Activated CD4-positive, alpha-beta T cell treated with anti-CD3 and anti-CD28 coated beads for 48 hours (primary cell): ENCODE measurements at regions not wholly inside any gene's neighbourhood (a gene's known extent, or its start where the extent isn't known, plus 50 kb on each side); places are given as distances from the start of the nearest gene placed in this dataset.

Source experiments
- DNase-seq: peaks from one replicate; pipeline ENCODE4 v3.0.0-alpha.2; 2020

- no peak for DNase-seq
Observed at GRCh38 chr10:35912615-35913569, 270.8 kb upstream of the FZD8 start.

DNA sequence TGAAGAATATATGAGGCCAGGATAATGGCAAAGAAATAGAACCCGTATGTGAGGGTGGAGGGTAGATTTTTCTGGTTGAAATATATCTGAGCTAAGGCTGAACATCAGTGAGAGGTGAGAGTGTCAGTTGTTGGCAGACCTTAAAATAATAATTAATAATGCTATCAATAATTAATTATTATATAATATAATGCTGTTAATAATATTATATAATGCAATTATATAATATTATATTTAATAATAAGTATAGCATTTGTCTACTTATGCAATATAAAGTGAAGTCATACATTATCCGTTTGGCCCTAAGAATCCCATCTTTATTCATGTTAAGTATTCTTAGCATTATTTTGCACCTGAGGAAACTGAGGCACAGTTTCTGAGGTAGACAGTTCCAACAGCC is 269.9 kb upstream of the FZD8 start:
- no peak for DNase-seq

- DNase-seq = no peak
Observed at GRCh38 chr10:35911233-35911632, 269.1 kb upstream of the FZD8 start.

- DNase-seq = no peak
Observed at GRCh38 chr10:35910234-35910633, 268.1 kb upstream of the FZD8 start.

DNA sequence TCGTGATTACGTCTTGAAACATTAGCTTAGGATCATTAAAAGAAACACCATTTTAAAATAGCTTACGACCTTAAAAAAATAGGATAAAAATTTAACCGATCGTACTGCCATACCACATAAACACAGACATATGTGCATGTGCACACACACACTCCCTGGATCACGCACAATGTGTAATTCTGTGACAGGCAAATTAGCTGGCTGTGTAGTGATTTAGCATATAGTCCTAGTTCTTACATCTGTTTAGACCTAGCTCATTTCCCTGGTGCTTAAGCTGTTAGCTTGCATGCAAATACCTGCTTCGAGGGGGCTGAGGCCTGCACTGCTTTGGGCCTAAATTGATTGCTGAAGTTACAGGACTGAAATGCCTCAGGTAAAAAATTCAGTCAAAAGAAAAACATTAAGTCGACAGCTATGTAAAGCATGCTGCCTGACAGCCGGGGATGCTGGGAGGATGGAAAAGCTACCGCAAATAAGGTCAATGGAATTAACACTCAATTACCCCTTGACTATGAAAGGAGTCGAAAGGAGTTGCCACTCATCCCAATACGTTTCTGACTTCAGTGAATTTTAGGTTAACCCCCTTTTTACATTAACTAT is 267.1 kb upstream of the FZD8 start:
- DNase-seq = no peak

DNA sequence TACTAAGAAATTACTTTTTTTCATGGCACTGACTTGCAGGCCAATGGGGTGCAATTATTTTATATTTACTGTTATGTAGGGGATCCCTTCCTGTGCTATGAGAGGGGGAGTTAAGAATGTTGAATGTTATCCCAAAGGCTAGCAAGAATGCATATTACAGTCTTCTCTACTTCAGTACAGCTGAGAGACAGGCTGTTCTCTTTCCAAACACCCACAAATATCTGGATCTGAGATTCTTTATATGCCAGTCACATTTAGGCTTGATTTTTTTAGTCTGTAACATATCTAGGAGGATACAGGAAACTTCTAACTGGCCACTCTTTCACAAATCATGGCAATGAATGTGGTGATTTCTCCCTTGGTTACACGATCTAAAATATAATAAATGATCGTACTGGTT is 266.4 kb upstream of the FZD8 start:
- DNase-seq = no peak

DNA sequence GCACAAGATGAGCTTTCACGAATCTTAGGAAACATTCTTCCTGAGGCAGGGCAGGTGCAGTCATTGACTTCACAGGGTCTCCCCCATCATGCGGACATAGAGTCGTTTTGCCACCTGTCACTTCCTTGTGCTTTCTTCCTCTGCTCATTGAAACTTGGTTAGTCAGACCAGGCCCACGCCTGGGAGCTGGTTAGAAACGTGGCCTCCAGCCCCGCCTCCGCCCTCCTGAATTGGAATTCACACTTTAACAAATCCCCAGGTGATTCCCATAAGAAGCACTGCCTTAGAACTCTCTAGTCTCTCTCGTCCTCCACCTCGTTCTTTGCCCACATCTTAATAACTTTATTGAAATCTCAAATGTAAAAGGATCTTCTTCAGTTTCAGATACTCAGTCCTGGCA is 265.5 kb upstream of the FZD8 start:
- no peak for DNase-seq

- no peak for DNase-seq
Observed at GRCh38 chr10:35906155-35906554, 264.1 kb upstream of the FZD8 start.

DNA sequence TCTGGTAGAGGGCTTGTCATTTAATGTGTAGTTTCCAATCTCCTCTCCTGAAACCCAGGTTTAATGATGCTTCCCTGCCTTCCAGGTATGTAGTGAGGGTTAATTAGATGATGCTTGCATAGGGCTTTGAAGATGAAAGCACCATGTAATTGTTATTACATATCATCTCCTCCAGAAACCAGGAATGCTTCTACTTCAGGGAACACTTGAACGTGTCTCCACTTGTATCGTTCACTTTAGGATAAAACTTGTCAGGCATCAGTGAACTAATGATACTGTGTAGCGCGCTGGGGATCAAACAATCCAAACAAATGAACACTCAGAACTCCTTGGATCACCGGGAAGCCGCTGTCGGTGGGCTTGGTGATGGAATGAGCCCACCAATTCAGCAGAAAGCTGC is 260.9 kb upstream of the FZD8 start:
- no peak for DNase-seq

- DNase-seq = no peak
Observed at GRCh38 chr10:35898716-35899440, 256.8 kb upstream of the FZD8 start.

GRCh38 chr10:35896001-35896400 is 253.9 kb upstream of the FZD8 start:
- no peak for DNase-seq

DNA sequence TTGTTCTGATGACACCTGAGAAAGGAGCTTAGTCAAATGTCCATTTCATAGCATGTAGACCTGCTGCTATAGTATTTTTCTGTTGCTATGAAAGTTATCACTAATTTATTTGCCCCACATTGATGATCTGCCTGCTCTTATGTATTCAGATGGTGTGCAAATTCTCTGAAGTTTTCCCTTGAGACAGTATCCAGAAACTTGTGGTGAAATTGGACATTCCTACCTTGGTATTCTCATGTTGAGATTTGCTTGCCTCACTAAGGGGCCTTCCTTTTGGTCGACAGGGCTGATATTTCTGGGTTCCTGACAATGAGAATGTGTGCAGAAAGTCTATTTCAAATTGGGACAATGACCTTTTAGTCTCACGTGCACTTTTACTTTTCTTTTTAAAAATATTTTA is 253.2 kb upstream of the FZD8 start:
- DNase-seq = no peak

GRCh38 chr10:35892526-35892925 is 250.4 kb upstream of the FZD8 start:
- DNase-seq = no peak

GRCh38 chr10:35890676-35891495 is 248.8 kb upstream of the FZD8 start:
- DNase-seq = no peak

GRCh38 chr10:35889971-35890675 is 248.0 kb upstream of the FZD8 start:
- DNase-seq = no peak

GRCh38 chr10:35889226-35889625 is 247.1 kb upstream of the FZD8 start:
- no peak for DNase-seq

GRCh38 chr10:35888400-35888799 is 246.3 kb upstream of the FZD8 start:
- DNase-seq = no peak

- no peak for DNase-seq
Observed at GRCh38 chr10:35887685-35888084, 245.6 kb upstream of the FZD8 start.

DNA sequence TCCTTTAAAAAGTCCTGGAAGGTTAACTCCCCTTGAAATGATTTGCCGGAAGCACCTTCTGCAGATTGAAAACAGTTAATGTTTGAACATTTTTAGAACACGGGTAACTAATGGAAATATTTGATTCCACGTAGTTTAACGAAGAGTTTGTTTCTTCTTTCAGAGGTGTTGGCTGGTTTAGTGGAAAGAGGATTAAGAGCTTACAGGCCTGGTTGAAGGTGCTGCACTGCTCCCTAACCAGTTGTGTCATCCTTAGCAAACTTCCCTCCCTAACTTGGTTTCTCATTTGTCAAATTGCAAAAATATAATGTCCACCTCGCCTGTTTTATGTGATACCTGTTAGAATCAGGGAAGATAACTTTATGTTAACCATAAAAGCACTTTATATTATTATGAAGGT is 243.0 kb upstream of the FZD8 start:
- no peak for DNase-seq

DNA sequence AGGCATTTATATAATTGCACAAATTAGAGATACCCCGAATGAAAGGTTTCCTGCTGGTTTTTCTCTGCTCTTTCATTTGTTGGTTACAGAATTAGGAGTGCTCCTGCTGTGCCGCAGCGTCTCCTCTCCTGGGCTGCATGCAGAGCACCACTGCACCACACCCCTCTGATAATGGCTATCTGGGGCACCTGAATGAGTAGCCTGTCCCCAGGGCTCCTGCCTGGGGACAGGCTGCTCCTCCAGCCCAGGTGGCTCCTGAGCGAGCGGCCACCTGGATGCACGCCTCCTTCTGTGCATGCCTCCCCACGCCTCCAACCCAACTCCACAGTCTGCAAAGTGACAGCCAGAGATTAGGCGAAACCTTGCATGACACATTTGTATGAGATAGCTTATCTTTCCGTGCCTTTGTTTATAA is 242.6 kb upstream of the FZD8 start:
- DNase-seq = no peak

DNA sequence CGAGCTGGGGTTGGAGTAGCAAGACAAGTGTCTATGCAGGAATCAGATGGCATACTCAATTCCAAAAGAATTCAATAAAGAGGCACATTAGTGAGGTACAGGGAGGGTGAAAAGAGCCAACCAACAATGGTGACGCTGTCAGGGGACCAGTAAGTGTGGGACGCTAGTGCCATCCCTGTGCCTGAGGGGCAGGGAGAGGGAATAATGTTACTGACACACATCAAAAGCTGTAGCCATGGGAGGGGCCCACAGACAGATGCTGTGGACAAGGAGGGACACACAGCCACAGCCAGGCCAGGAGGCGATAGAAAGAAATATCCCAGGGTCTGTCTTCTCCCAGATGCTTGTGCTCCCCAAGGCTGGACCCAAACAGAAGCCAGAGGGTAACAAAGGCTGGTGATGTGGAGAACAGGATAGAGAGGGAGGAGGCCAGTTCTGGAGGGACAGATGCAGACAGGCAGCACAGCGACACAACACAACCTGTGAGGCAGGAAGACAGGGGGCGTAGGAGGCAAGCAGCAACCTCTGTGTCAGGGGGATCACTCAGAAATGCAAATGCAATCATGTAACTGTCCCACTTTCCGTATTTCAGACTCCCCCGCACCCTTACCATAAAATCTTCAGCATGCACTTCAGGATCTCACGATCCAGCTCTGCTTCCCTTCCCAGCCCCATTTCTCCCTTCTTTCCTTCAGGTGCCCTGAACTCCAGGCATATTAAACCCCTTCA is 240.5 kb upstream of the FZD8 start:
- DNase-seq = no peak

- DNase-seq = no peak
Observed at GRCh38 chr10:35881320-35881719, 239.2 kb upstream of the FZD8 start.
